Activated T-helper 2 cell treated with anti-CD3 and anti-CD28 coated beads, Interferon-gamma antibody, Interleukin-2, Interleukin-4, amounts not matched to agents 10 μg/mL and 5 μg/mL and 100 μg/mL, durations not matched to agents 14 hours and 24 hours and 36 hours (primary cell): ENCODE measurements at regions not wholly inside any gene's neighbourhood (a gene's known extent, or its start where the extent isn't known, plus 50 kb on each side); places are given as distances from the start of the nearest gene placed in this dataset.
"Not testable (repeated sequence)": the region's sequence is repeated elsewhere in the genome, so short reads cannot be mapped to it uniquely, and the experiment has no call there.

Experiments used
- DNase-seq: peaks from one replicate; pipeline ENCODE4 v3.0.0; 2021; ENCODE audit warnings: low spot score
- H3K27ac Mint-ChIP-seq: one replicate; pipeline ENCODE4 v1.8.0; 2021; ENCODE audit warnings: mixed read lengths
- H3K27me3 Mint-ChIP-seq: one replicate; pipeline ENCODE4 v1.8.0; 2021; ENCODE audit warnings: low read depth, mixed read lengths
- H3K36me3 Mint-ChIP-seq: one replicate; pipeline ENCODE4 v1.8.0; 2021; ENCODE audit warnings: low read depth, mixed read lengths
- H3K4me1 Mint-ChIP-seq: one replicate; pipeline ENCODE4 v1.8.0; 2021; ENCODE audit warnings: low read depth, mixed read lengths
- H3K4me3 Mint-ChIP-seq: one replicate; pipeline ENCODE4 v1.8.0; 2021; ENCODE audit warnings: low read depth, mild to moderate bottlenecking, moderate library complexity, mixed read lengths
- H3K9me3 Mint-ChIP-seq: one replicate; pipeline ENCODE4 v1.8.0; 2021; ENCODE audit warnings: mixed read lengths
- intact Hi-C: fragments of 100-400 bp; cut with micrococcal nuclease; formaldehyde crosslinking; loops from one replicate; pipeline ENCODE4 v1.15.1; 2023

- H3K27me3 Mint-ChIP-seq = no peaks in the 10 kb centered on the region
- no peak overlapping the region for H3K4me3 Mint-ChIP-seq
- intact Hi-C loops = no loop called here
- H3K36me3 Mint-ChIP-seq = no peaks in the 10 kb centered on the region
- H3K27ac Mint-ChIP-seq = no peak overlapping the region
- H3K4me1 Mint-ChIP-seq = no peaks in the 10 kb centered on the region
- H3K9me3 Mint-ChIP-seq = no peaks in the 10 kb centered on the region
- DNase-seq = no peak
Measured at GRCh38 chr10:25743832-25744231, 190.2 kb upstream of the MYO3A start.

GRCh38 chr10:25744574-25744973 is 189.5 kb upstream of the MYO3A start:
- Mint-ChIP-seq H3K27ac (no peak overlapping the region), H3K36me3 (no peaks in the 10 kb centered on the region), H3K27me3 (no peaks in the 10 kb centered on the region), H3K4me1 (no peaks in the 10 kb centered on the region), H3K9me3 (no peaks in the 10 kb centered on the region), H3K4me3 (no peak overlapping the region)
- no peak for DNase-seq
- intact Hi-C loops = no loop called here

GRCh38 chr10:25745976-25746375 is 188.1 kb upstream of the MYO3A start:
- DNase-seq = no peak
- H3K9me3 Mint-ChIP-seq = no peaks in the 10 kb centered on the region
- H3K27me3 Mint-ChIP-seq = no peaks in the 10 kb centered on the region
- H3K36me3 Mint-ChIP-seq = no peaks in the 10 kb centered on the region
- no peak overlapping the region for H3K27ac Mint-ChIP-seq
- H3K4me3 Mint-ChIP-seq = no peak overlapping the region
- no peaks in the 10 kb centered on the region for H3K4me1 Mint-ChIP-seq
- intact Hi-C loops = no loop called here

GRCh38 chr10:25747084-25747483 is 186.9 kb upstream of the MYO3A start:
- Mint-ChIP-seq H3K27ac (no peak overlapping the region), H3K4me3 (no peak overlapping the region), H3K36me3 (no peaks in the 10 kb centered on the region), H3K27me3 (no peaks in the 10 kb centered on the region), H3K9me3 (no peaks in the 10 kb centered on the region), H3K4me1 (no peaks in the 10 kb centered on the region)
- no peak for DNase-seq
- intact Hi-C loops = no loop called here

GRCh38 chr10:25748509-25748908 is 185.5 kb upstream of the MYO3A start:
- H3K9me3 Mint-ChIP-seq = no peaks in the 10 kb centered on the region
- H3K27ac Mint-ChIP-seq = no peak overlapping the region
- intact Hi-C loops = no loop called here
- no peak for DNase-seq
- H3K4me1 Mint-ChIP-seq = no peaks in the 10 kb centered on the region
- H3K36me3 Mint-ChIP-seq = no peaks in the 10 kb centered on the region
- no peak overlapping the region for H3K4me3 Mint-ChIP-seq
- H3K27me3 Mint-ChIP-seq = no peaks in the 10 kb centered on the region

GRCh38 chr10:25753776-25754175 is 180.3 kb upstream of the MYO3A start:
- no peak overlapping the region for H3K4me3 Mint-ChIP-seq
- no peak overlapping the region for H3K27ac Mint-ChIP-seq
- no peaks in the 10 kb centered on the region for H3K9me3 Mint-ChIP-seq
- H3K4me1 Mint-ChIP-seq = no peaks in the 10 kb centered on the region
- no peak for DNase-seq
- H3K36me3 Mint-ChIP-seq = no peaks in the 10 kb centered on the region
- H3K27me3 Mint-ChIP-seq = no peaks in the 10 kb centered on the region
- intact Hi-C loops = no loop called here

GRCh38 chr10:25755874-25756273 is 178.2 kb upstream of the MYO3A start:
- H3K4me1 Mint-ChIP-seq, H3K9me3 Mint-ChIP-seq, intact Hi-C loops, H3K4me3 Mint-ChIP-seq, H3K27me3 Mint-ChIP-seq, H3K36me3 Mint-ChIP-seq, DNase-seq, H3K27ac Mint-ChIP-seq: not testable (repeated sequence)

- H3K27ac Mint-ChIP-seq = no peak overlapping the region
- intact Hi-C loops = no loop called here
Measured at GRCh38 chr10:25756784-25757183, 177.2 kb upstream of the MYO3A start.

GRCh38 chr10:25758041-25758457 is 176.0 kb upstream of the MYO3A start:
- no peak for DNase-seq
- Mint-ChIP-seq H3K9me3 (no peaks in the 10 kb centered on the region), H3K4me1 (no peaks in the 10 kb centered on the region), H3K36me3 (no peaks in the 10 kb centered on the region), H3K27me3 (no peaks in the 10 kb centered on the region), H3K4me3 (no peak overlapping the region), H3K27ac (no peak overlapping the region)
- intact Hi-C loops = no loop called here

More at GRCh38 chr10:25756784-25757183, 177.2 kb upstream of the MYO3A start:
- no peaks in the 10 kb centered on the region for H3K36me3 Mint-ChIP-seq
- no peaks in the 10 kb centered on the region for H3K4me1 Mint-ChIP-seq
- no peaks in the 10 kb centered on the region for H3K9me3 Mint-ChIP-seq
- no peak for DNase-seq
- no peaks in the 10 kb centered on the region for H3K27me3 Mint-ChIP-seq
- H3K4me3 Mint-ChIP-seq = no peak overlapping the region

- H3K27ac Mint-ChIP-seq = no peak overlapping the region
- no peak overlapping the region for H3K4me3 Mint-ChIP-seq
- no peaks in the 10 kb centered on the region for H3K27me3 Mint-ChIP-seq
- no peaks in the 10 kb centered on the region for H3K9me3 Mint-ChIP-seq
- H3K36me3 Mint-ChIP-seq = no peaks in the 10 kb centered on the region
- no peaks in the 10 kb centered on the region for H3K4me1 Mint-ChIP-seq
- no peak for DNase-seq
- intact Hi-C loops = no loop called here
Measured at GRCh38 chr10:25758511-25758910, 175.5 kb upstream of the MYO3A start.

GRCh38 chr10:25761937-25762336 is 172.1 kb upstream of the MYO3A start:
- no peak for DNase-seq
- intact Hi-C loops = no loop called here
- Mint-ChIP-seq H3K27me3 (peaks cover 10% of the 10 kb centered on the region), H3K4me1 (no peaks in the 10 kb centered on the region), H3K27ac (no peak overlapping the region), H3K4me3 (no peak overlapping the region), H3K36me3 (no peaks in the 10 kb centered on the region), H3K9me3 (no peaks in the 10 kb centered on the region)

- Mint-ChIP-seq H3K4me3 (no peak overlapping the region), H3K9me3 (no peaks in the 10 kb centered on the region), H3K4me1 (no peaks in the 10 kb centered on the region), H3K36me3 (no peaks in the 10 kb centered on the region), H3K27ac (no peak overlapping the region), H3K27me3 (peaks cover 11% of the 10 kb centered on the region)
- intact Hi-C loops = no loop called here
- DNase-seq = no peak
Measured at GRCh38 chr10:25766213-25766612, 167.8 kb upstream of the MYO3A start.

- intact Hi-C loops = no loop called here
- no peak overlapping the region for H3K27ac Mint-ChIP-seq
- DNase-seq = no peak
- no peaks in the 10 kb centered on the region for H3K4me1 Mint-ChIP-seq
- peaks cover 11% of the 10 kb centered on the region for H3K27me3 Mint-ChIP-seq
- no peaks in the 10 kb centered on the region for H3K36me3 Mint-ChIP-seq
- H3K9me3 Mint-ChIP-seq = no peaks in the 10 kb centered on the region
- H3K4me3 Mint-ChIP-seq = no peak overlapping the region
Measured at GRCh38 chr10:25766687-25767221, 167.3 kb upstream of the MYO3A start.

- Mint-ChIP-seq H3K4me1 (no peaks in the 10 kb centered on the region), H3K36me3 (no peaks in the 10 kb centered on the region), H3K9me3 (no peaks in the 10 kb centered on the region), H3K27ac (no peak overlapping the region), H3K4me3 (no peak overlapping the region), H3K27me3 (peaks cover 11% of the 10 kb centered on the region)
- intact Hi-C loops = no loop called here
- no peak for DNase-seq
Measured at GRCh38 chr10:25768167-25768566, 165.9 kb upstream of the MYO3A start.
